ENCODE measurements at regions not wholly inside any gene's neighbourhood (a gene's known extent, or its start where the extent isn't known, plus 50 kb on each side); places are given as distances from the start of the nearest gene placed in this dataset.

- no peak for TF ChIP-seq CTCF (conservative IDR thresholded peaks at IDR 0.05)
- no peak overlapping the region for H3K4me3 ChIP-seq (ENCODE audit: low read length)
- no peaks in the 10 kb centered on the region for H3K4me1 ChIP-seq (ENCODE audit: control insufficient read depth, insufficient read depth, low read length)
- Mint-ChIP-seq H3K9me3 (no peaks in the 10 kb centered on the region), H3K27me3 (ENCODE audit: insufficient read depth) (no peaks in the 10 kb centered on the region), H3K27ac (no peak overlapping the region), H3K4me1 (no peaks in the 10 kb centered on the region), H3K4me3 (no peak overlapping the region), H3K36me3 (ENCODE audit: low read depth) (no peaks in the 10 kb centered on the region)
- WGBS, 2 experiments (ENCODE audit: insufficient coverage in 1 of 2, insufficient read length in 1 of 2), result 98 to 100% methylated on average over 2 of the region's 2 CpGs
- no peak overlapping the region for H3K27ac ChIP-seq (ENCODE audit: low read depth, low read length)
- DNase-seq, result no peak
- H3K27me3 ChIP-seq (ENCODE audit: control insufficient read depth, insufficient read depth, low read length, poor library complexity, severe bottlenecking), result no peaks in the 10 kb centered on the region
- no peaks in the 10 kb centered on the region for H3K9me3 ChIP-seq (ENCODE audit: control insufficient read depth, low read length)
- H3K36me3 ChIP-seq (ENCODE audit: control insufficient read depth, insufficient read depth, low read length), result no peaks in the 10 kb centered on the region
- no peak overlapping the region for H3K9ac ChIP-seq (ENCODE audit: extremely low read depth, low read length, poor library complexity, severe bottlenecking)
These were observed 418.9 kb upstream of the POM121L12 start for GRCh38 chr7:52616552-52616951.

GRCh38 chr7:52615021-52615695 lies 420.3 kb upstream of the POM121L12 start:
- DNase-seq, result no peak
- Mint-ChIP-seq H3K4me3 (no peak overlapping the region), H3K9me3 (no peaks in the 10 kb centered on the region), H3K27ac (no peak overlapping the region), H3K36me3 (ENCODE audit: low read depth) (no peaks in the 10 kb centered on the region), H3K4me1 (no peaks in the 10 kb centered on the region), H3K27me3 (ENCODE audit: insufficient read depth) (no peaks in the 10 kb centered on the region)
- Histone ChIP-seq H3K9me3 (ENCODE audit: control insufficient read depth, low read length) (no peaks in the 10 kb centered on the region), H3K27me3 (ENCODE audit: control insufficient read depth, insufficient read depth, low read length, poor library complexity, severe bottlenecking) (no peaks in the 10 kb centered on the region), H3K4me1 (ENCODE audit: control insufficient read depth, insufficient read depth, low read length) (no peaks in the 10 kb centered on the region), H3K9ac (ENCODE audit: extremely low read depth, low read length, poor library complexity, severe bottlenecking) (no peak overlapping the region), H3K36me3 (ENCODE audit: control insufficient read depth, insufficient read depth, low read length) (no peaks in the 10 kb centered on the region), H3K27ac (ENCODE audit: low read depth, low read length) (no peak overlapping the region), H3K4me3 (ENCODE audit: low read length) (no peak overlapping the region)
- TF ChIP-seq CTCF (conservative IDR thresholded peaks at IDR 0.05), result no peak
- WGBS, 2 experiments (ENCODE audit: insufficient coverage in 1 of 2, insufficient read length in 1 of 2), result 83 to 94% methylated on average over 2 of the region's 2 CpGs

GRCh38 chr7:52609511-52609910 lies 425.9 kb upstream of the POM121L12 start:
- H3K27me3 ChIP-seq (ENCODE audit: control insufficient read depth, insufficient read depth, low read length, poor library complexity, severe bottlenecking), result no peaks in the 10 kb centered on the region
- H3K36me3 ChIP-seq (ENCODE audit: control insufficient read depth, insufficient read depth, low read length), result no peaks in the 10 kb centered on the region
- TF ChIP-seq CTCF (conservative IDR thresholded peaks at IDR 0.05), result no peak
- Mint-ChIP-seq H3K4me1 (no peaks in the 10 kb centered on the region), H3K4me3 (no peak overlapping the region), H3K36me3 (ENCODE audit: low read depth) (no peaks in the 10 kb centered on the region), H3K27me3 (ENCODE audit: insufficient read depth) (no peaks in the 10 kb centered on the region), H3K9me3 (peaks cover 3% of the 10 kb centered on the region), H3K27ac (no peak overlapping the region)
- DNase-seq, result no peak
- H3K4me1 ChIP-seq (ENCODE audit: control insufficient read depth, insufficient read depth, low read length), result no peaks in the 10 kb centered on the region
- no peak overlapping the region for H3K9ac ChIP-seq (ENCODE audit: extremely low read depth, low read length, poor library complexity, severe bottlenecking)
- no peak overlapping the region for H3K27ac ChIP-seq (ENCODE audit: low read depth, low read length)
- no peak overlapping the region for H3K4me3 ChIP-seq (ENCODE audit: low read length)
- no peaks in the 10 kb centered on the region for H3K9me3 ChIP-seq (ENCODE audit: control insufficient read depth, low read length)
- WGBS, 2 experiments (ENCODE audit: insufficient coverage in 1 of 2, insufficient read length in 1 of 2), result 95 to 96% methylated on average over 6 of the region's 6 CpGs
